ENCODE measurements at regions not wholly inside any gene's neighbourhood (a gene's known extent, or its start where the extent isn't known, plus 50 kb on each side); places are given as distances from the start of the nearest gene placed in this dataset.

DNA sequence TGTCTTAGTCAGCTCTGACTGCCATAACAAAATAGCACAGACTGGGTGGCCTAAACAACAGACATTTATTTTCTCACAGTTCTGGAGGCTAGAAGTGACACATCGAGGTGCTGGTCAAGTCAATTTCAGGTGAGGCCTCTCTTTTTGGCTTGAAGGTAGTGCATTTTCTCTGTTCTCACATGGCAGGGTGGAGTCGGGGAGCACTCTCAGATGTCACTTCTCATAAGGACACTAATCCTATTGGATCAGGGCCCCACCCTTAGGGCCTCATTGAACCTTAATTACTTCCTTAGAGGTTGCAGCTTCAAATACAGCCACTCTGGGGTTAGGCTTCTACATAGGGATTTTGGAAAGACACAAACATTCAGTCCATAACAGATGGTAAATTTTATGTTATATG is 161.6 kb downstream of the PFKFB3 start:
- H3K27ac Mint-ChIP-seq = no peak overlapping the region
- H3K4me3 Mint-ChIP-seq = no peak overlapping the region
- POLR2A ChIA-PET = no interaction called here

DNA sequence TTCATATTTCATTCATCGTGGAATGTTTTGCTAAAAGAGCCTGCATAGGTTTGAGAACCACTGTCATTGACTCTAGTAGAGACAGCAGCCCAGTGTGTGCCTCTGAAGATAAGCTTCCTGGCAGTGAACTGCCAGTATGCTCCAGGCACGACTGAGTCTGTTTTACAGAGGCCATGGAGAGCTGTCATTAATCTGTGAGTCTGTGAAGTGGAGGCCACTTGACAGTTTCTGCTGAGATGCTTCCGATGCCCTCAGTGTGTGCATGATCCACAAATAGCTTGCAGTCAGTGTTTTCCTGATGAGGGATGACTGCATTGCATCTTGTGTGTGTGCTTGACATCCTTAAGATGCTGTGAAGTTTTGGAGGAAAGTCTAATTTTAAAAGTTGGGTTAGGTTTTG is 162.2 kb downstream of the PFKFB3 start:
- DNase-seq = no peak
- H3K9me3 Mint-ChIP-seq = peaks cover 26% of the 10 kb centered on the region
- no peaks in the 10 kb centered on the region for H3K27me3 Mint-ChIP-seq
- no peaks in the 10 kb centered on the region for H3K4me1 Mint-ChIP-seq
- ChIA-PET POLR2A (no interaction called here), CTCF (interaction anchor here (0.6 to 1.4 kb wide), 5 partner anchors 11 to 16 kb away, joined by 3 to 5 read pairs (median 3); no protein-coding TSS in a partner anchor)
- no peak overlapping the region for H3K4me3 Mint-ChIP-seq
- H3K27ac Mint-ChIP-seq = no peak overlapping the region
- peaks cover 25% of the 10 kb centered on the region for H3K36me3 Mint-ChIP-seq (ENCODE audit: low read depth)

More for the DNA sequence above, 161.6 kb downstream of the PFKFB3 start:
- Mint-ChIP-seq H3K9me3 (peaks cover 27% of the 10 kb centered on the region), H3K27me3 (no peaks in the 10 kb centered on the region), H3K4me1 (no peaks in the 10 kb centered on the region), H3K36me3 (ENCODE audit: low read depth) (peaks cover 27% of the 10 kb centered on the region)
- CTCF ChIA-PET = interaction anchor here (0.6 to 1.4 kb wide), 3 partner anchors 13 to 16 kb away, joined by 3 to 5 read pairs (median 3); no protein-coding TSS in a partner anchor
- DNase-seq = no peak

- POLR2A ChIA-PET = no interaction called here
- no peak for DNase-seq
- CTCF ChIA-PET = interaction anchor here (0.7 to 1.4 kb wide), 6 partner anchors 10 to 1320 kb away, joined by 3 to 5 read pairs (median 4); no protein-coding TSS in a partner anchor
- peaks cover 22% of the 10 kb centered on the region for H3K36me3 Mint-ChIP-seq (ENCODE audit: low read depth)
- H3K9me3 Mint-ChIP-seq = peaks cover 25% of the 10 kb centered on the region
- no peak overlapping the region for H3K4me3 Mint-ChIP-seq
- H3K27ac Mint-ChIP-seq = no peak overlapping the region
- H3K4me1 Mint-ChIP-seq = no peaks in the 10 kb centered on the region
- no peaks in the 10 kb centered on the region for H3K27me3 Mint-ChIP-seq
Observed at GRCh38 chr10:6365384-6365783, 162.7 kb downstream of the PFKFB3 start.
